HG03378 (cell line): ENCODE measurements at regions not wholly inside any gene's neighbourhood (a gene's known extent, or its start where the extent isn't known, plus 50 kb on each side); places are given as distances from the start of the nearest gene placed in this dataset.
"Not testable (repeated sequence)": the region's sequence is repeated elsewhere in the genome, so short reads cannot be mapped to it uniquely, and the experiment has no call there.

Source experiments
- ATAC-seq: cut with Tn5 transposase; IDR thresholded peaks from one replicate; pipeline ENCODE4 v1.9.1; 2021; ENCODE audit warnings: mild to moderate bottlenecking, moderate library complexity; ENCODE audit not compliant: unreplicated experiment

DNA sequence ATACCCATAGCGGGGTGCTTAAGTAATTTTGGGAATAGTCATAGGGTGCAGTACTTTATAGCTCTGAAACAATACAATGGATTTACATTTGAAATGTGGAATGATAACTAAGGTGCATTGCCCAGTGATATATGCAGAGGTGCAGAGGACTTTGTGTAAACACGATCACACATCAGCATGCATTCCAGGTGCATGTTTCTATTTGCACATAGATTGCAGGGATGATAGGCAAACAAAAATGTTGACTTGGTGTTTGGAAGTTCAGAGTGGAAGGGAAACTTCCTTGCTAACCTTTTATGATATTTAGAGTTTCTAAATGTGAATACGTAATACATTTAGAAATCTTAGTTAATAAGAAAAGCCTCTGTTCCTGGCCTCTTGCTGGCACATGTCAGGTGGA, 941.5 kb downstream of the TUBA3C start:
- ATAC-seq = not testable (repeated sequence)

DNA sequence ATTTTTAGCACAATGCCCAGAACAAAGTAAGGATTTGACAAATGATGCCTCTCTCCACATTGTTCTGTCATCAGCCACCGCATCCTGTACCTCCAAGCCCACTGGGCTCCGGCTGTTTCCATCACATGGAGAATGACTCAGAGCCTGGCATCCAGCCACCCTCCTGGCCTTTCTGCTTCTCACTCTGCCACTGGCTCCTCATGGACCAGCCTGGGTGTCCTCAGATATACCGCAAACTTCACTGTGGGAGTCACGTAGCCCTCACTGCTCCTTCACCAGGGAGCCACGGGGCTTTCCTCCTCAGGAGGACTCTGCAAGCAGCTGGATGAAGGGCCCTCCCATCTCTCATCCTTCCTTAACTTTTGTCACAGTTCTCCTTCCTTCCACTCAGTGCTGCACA, 943.0 kb downstream of the TUBA3C start:
- ATAC-seq = not testable (repeated sequence)

DNA sequence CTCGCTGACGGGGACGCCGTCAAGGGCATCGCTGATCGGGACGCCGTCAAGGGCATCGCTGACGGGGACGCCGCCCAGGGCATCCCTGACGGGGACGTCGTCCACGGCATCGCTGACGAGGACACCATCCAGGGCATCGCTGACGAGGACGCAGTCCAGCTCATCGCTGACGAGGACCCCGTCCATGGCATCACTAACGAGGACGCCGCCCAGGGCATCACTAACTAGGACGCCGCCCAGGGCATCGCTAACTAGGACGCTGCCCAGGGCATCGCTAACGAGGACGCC, 945.2 kb downstream of the TUBA3C start:
- no peak for ATAC-seq

DNA sequence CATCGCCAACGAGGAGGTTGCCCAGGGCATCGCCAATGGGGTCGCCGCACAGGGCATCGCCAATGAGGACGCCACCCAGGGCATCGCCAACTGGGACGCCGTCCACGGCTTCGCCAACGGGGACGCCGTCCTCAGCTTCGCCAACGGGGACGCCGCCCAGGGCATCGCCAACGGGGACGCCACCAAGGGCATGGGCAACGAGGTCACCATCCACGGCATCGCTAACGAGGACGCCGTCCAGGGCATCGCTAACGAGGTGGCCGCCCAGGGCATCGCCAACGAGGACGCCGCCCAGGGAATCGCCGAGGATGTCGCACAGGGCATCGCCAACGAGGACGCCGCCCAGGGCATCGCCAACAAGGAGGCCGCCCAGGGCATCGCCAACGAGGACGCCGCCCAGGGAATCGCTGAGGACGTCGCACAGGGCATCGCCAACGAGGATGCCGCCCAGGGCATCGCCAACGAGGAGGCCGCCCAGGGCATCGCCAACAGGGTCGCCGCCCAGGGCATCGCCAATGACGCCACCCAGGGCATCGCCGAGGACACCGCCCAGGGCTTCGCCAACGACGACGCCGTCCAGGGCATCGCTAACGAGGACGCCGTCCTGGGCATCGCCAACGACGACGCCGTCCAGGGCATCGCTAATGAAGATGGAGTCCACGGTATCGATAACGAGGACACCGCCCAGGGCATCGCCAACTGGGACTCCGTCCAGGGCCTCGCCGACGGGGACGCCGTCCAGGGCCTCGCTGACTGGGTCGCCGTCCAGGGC, 945.7 kb downstream of the TUBA3C start:
- ATAC-seq = no peak

DNA sequence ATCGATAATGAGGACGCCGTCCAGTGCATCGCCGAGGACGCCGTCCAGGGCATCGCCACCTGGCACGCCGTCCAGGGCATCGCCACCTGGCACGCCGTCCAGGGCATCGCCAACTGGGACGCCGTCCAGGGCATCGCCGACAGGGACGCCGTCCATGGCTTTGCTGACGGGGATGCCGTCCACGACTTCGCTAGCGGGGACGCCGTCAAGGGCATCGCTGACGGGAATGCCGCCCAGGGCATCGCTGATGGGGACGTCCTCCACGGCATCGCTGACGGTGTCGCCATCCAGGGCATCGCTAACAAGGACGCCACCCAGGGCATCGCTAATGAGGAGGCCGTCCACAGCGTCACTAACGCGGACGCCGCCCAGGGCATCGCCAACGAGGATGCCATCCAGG, 946.5 kb downstream of the TUBA3C start:
- no peak for ATAC-seq

DNA sequence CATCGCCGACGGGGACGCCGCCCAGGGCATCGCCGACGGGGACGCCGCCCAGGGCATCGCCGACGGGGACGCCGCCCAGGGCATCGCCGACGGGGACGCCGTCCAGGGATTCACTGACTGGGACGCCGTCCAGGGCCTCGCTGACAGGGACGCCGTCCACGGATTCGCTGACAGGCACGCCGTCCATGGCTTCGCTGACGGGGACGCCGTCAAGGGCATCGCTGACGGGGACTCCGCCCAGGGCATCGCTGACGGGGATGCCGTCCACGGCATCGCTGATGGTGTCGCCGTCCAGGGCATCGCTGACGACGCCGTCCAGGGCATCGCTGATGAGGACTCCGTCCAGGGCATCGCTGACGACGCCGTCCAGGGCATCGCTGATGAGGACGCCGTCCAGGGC, 947.2 kb downstream of the TUBA3C start:
- not testable (repeated sequence) for ATAC-seq

DNA sequence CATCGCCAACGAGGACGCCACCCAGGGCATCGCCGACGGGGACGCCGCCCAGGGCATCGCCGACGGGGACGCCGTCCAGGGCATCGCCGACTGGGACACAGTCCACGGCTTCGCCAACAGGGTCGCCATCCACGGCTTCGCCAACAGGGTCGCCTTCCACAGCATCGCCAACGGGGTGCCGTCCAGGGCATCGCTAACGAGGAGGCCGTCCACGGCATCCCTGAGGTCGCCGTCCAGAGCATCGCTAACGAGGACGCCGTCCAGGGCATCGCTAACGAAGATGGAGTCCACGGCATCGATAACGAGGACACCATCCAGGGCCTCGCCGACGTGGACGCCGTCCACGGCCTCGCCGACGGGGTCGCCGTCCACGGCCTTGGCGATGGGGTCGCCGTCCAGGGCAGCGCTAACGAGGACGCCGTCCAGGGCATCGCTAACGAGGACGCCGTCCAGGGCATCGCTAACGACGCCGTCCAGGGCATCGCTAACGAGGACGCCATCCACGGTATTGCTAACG, 947.8 kb downstream of the TUBA3C start:
- no peak for ATAC-seq

DNA sequence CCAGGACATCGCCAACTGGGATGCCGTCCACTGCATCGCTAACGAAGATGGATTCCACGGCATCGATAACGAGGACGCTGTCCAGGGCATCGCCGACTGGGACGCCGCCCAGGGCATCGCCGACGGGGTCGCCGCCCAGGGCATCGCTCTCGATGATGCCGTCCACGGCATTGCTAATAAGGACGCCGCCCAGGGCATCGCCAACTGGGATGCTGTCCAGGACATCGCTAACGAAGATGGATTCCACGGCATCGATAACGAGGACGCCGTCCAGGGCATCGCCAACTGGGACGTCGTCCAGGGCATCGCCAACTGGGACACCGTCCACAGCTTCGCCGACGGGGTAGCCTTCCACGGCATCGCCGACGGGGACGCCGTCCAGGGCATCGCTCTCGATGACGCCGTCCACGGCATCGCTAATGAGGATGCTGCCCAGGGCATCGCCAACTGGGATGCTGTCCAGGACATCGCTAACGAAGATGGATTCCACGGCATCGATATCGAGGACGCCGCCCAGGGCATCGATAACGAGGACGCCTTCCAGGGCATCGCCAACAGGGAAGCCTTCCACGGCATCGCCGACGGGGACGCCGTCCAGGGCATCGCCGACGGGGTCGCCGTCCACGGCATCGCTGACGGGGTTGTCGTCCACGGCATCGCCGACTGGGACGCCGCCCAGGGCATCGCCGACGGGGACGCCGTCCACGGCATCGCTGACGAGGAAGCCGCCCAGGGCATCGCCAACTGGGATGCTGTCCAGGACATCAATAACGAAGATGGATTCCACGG, 948.4 kb downstream of the TUBA3C start:
- no peak for ATAC-seq

DNA sequence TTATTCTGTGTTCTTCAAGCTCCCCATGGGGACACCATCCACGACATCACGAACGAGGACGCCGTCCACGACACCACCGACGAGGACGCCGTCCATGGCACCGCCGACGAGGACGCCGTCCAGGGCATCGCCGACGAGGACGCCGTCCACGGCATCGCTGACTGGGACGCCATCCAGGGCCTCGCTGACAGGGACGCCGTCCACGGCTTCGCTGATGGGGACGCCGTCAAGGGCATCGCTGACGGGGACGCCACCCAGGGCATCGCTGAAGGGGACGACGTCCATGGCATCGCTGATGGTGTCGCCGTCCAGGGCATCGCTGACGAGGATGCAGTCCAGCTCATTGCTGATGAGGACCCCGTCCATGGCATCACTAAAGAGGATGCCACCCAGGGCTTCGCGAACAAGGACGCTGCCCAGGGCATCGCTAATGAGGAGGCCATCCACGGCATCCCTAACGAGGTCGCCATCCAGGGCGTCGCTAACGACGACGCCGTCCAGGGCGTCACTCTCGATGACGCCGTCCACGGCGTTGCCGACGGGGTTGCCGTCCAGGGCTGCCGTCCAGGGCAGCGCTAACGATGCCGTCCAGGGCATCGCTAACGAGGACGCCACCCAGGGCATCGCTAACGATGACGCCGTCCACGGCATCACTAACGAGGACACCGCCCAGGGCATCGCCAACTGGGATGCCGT, 949.2 kb downstream of the TUBA3C start:
- ATAC-seq = no peak

DNA sequence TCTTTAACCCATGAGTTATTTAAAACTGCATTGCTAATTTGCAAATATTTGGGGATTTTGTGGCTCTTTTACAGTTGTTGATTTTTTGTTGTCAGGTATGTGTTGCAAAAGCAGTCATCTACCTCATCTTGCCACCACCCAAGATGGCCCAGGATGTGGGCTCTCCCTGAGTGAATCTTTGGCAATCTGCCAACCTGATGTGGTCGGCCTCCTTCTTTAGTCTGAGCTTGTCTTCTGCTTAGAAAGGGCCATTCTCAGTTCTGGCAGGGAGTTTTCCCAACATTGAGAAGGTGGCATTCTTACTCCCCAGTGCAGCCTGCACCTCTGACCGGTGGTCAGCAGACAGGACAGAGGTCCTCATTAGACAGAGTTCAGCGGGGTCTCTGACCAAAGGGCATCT, 957.2 kb downstream of the TUBA3C start:
- not testable (repeated sequence) for ATAC-seq

DNA sequence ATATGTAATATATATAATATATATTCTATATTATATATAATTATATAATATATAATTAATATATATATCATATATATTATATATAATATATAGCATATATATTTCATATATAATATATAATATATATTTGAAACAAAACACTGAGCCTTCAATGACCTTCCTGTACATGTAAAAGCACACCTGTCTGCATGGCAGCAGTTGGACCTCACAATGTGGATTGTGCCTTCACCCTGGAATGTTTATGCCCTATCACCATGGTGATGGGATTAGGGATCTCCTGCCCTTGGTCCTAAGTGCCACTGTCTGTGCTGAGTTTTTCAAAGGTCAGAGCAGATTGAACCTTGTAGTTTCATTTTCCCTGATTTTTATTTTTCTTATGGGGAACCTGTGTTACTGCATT, 966.9 kb downstream of the TUBA3C start:
- not testable (repeated sequence) for ATAC-seq

DNA sequence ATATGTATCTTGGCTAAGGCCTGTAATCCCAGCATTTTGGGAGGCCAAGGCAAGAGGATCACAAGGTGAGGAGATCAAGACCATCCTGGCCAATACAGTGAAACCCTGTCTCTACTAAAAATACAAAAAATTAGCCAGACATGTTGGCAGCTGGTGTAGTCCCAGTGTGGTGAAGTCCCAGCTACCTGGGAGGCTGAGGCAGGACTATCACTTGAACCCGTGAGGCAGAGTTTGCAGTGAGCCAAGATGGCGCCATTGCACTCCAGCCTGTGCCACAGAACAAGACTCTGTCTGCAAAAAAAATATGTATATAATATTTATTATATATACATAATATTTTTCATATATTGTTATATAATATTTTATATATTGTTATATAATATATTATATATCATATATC, 968.1 kb downstream of the TUBA3C start:
- ATAC-seq = not testable (repeated sequence)

DNA sequence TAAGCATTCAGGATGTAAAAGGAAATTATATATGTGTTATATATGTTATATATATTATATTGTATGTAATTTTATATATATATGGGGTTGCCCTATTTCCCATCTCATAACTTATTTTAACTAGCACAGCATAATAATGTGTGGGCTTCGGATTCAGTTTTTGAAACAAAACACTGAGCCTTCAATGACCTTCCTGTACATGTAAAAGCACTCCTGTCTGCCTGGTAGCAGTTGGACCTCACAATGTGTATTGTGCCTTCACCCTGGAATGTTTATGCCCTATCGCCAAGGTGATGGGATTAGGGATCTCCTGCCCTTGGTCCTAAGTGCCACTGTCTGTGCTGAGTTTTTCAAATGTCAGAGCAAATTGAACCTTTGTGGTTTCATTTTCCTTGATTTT, 968.8 kb downstream of the TUBA3C start:
- peak; percentile 53 for ATAC-seq

DNA sequence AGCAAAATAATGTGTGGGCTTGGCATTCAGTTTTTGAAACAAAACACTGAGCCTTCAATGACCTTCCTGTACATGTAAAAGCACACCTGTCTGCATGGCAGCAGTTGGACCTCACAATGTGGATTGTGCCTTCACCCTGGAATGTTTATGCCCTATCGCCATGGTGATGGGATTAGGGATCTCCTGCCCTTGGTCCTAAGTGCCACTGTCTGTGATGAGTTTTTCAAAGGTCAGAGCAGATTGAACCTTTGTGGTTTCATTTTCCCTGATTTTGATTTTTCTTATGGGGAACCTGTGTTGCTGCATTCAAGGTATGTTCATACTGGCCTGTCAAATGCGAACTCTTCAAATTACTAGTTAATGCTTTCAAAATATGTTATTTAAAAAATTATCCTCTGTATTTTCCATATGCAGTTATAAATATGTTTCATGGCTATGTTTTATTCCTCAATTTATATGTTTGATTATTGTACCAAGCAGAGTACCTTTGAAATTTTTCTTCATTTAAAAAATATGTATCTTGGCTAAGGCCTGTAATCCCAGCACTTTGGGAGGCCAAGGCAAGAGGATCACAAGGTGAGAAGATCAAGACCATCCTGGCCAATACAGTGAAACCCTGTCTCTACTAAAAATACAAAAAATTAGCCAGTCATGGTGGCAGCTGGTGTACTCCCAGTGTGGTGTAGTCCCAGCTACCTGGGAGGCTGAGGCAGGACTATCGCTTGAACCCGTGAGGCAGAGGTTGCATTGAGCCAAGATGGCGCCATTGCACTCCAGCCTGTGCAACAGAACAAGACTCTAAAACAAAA, 969.7 kb downstream of the TUBA3C start:
- ATAC-seq = peak; percentile 81

DNA sequence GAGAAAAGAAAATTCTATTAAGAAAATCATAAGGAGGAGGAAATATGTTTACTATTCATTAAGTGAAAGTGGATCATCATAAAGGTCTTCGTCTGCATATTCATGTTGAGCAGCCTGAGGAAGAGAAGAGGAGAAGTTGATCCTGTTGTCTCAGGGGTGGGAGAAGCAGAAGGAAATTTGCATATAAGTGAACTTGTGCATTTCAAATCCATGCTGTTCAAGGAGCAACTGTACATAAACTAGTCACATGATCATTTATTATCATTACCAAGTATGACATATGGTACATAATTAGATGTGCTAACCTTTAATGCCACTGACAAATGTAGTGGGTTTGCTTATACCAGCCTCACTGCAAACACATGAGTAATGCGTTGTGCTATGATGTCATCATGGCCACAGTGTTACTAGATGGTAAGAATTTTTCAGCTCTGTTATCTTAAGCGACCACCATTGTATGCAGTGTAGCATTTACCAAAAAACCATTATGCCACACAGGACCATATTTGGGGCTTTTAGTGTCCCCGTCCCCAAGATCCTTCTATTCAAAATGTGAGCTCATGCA, 976.9 kb downstream of the TUBA3C start:
- ATAC-seq = not testable (repeated sequence)

DNA sequence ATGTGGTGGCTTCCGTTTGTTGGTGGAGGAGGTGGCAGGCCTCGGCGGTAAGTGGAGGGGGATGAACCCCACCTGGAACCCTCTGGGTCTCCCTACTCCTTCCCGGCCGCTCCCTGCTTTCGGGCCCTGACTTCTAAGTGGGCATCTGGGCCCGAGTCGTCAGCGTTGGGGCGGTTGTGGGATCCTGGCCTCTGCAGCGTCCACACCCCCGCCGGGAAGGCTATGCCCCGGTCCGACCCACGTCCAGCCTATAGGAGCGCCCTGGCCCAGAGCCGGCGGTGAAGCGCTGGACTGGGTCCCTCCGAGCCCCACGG, 986.3 kb downstream of the TUBA3C start:
- not testable (repeated sequence) for ATAC-seq

DNA sequence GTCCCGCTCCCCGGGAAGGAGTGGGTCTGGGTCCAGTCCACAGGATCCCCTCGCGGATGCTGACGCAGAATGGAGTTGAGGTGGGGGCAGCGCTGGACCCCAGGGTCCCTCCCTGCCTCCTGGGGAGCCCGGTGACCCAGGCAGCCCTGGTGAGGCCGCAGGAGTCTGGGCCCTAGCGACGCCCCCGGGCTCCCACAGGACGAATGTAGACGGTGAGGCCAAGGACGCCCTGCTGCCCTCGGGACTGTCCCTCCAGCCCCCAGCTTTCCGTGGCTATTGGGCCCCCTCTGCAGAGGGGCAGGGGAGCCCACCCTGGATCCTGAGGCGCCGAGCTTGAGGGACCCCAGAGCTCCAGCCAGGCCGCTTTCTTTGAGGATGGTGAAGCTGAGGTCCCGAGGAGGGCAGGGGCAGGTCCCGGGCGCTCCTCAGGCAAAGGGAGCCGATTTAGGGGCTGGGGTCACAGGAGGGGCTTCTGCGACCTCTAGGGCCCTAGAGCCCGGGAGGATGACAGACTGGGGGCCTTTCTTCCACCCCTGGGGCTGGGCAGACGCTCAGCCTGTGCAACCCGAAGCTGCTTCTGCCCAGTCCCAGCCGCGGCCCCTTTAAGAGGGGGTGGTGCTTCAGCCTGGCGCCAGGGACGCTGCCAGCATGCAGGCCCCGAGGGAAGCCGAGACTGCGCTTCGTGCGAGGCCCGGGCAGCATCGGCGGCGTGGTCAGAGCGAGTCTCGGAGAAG, 986.8 kb downstream of the TUBA3C start:
- ATAC-seq = not testable (repeated sequence)

DNA sequence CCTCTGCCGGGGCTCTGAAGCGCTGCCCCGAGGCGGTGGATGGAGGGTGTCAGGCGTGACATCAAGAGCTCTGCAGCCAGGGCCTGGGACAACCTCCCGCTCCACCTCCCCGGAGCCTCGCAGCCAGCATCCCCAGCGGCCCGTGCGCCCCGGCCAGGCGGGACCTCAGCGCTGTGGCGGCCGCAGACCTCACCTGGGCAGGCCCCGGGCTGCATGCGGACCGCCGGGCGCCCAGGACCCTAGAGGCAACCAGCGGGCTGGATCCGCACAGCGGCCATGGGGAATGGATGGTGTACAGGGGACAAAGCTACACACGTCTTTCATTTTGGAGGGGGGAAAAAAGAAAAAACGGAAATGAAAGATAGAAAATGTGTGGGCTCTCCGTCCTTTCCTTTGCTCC, 987.5 kb downstream of the TUBA3C start:
- not testable (repeated sequence) for ATAC-seq
